GM23338 (cell line): ENCODE measurements at regions not wholly inside any gene's neighbourhood (a gene's known extent, or its start where the extent isn't known, plus 50 kb on each side); places are given as distances from the start of the nearest gene placed in this dataset.

Experiments used
- ATAC-seq: fragments of 200-7000 bp; cut with Tn5 transposase; 3 replicates; pipeline ENCODE4 v1.9.1; 2020
- DNase-seq: peaks from one replicate; pipeline ENCODE4 v3.0.0-alpha.2; 2015; ENCODE audit warnings: low spot score
- H2AFZ ChIP-seq: fragments of 200-600 bp; sonication (generic); 2 replicates; pipeline ENCODE4 v1.8.0; 2016; ENCODE audit warnings: antibody characterized with exemption, mild to moderate bottlenecking, moderate library complexity
- H3F3A ChIP-seq: fragments of 200-600 bp; sonication (generic); replicated peaks from 2 replicates; pipeline ENCODE4 v1.8.0; 2017; ENCODE audit warnings: antibody characterized with exemption, mixed run types, low read depth
- H3K27ac ChIP-seq: fragments of 200-600 bp; sonication (generic); 2 replicates; pipeline ENCODE4 v1.6.1; 2016; ENCODE audit warnings: low read depth
- H3K27me3 ChIP-seq: fragments of 200-600 bp; sonication (generic); 2 replicates; pipeline ENCODE4 v1.8.0; 2016; ENCODE audit warnings: mild to moderate bottlenecking, mixed run types, moderate library complexity; ENCODE audit not compliant: insufficient read depth
- H3K36me3 ChIP-seq: fragments of 200-600 bp; sonication (generic); 2 replicates; pipeline ENCODE4 v1.8.0; 2016; ENCODE audit warnings: mild to moderate bottlenecking; ENCODE audit not compliant: insufficient read depth
- H3K4me1 ChIP-seq: fragments of 200-600 bp; sonication (generic); 2 replicates; pipeline ENCODE4 v1.8.0; 2016; ENCODE audit warnings: mild to moderate bottlenecking, moderate library complexity; ENCODE audit not compliant: insufficient read depth
- H3K4me2 ChIP-seq: fragments of 200-600 bp; sonication (generic); 2 replicates; pipeline ENCODE4 v1.7.1; 2017; ENCODE audit warnings: mixed run types
- H3K4me3 ChIP-seq: fragments of 200-600 bp; sonication (generic); 2 replicates; pipeline ENCODE4 v1.6.1; 2016; ENCODE audit warnings: mixed run types
- H3K79me2 ChIP-seq: fragments of 200-600 bp; sonication (generic); replicated peaks from 2 replicates; pipeline ENCODE4 v1.8.0; 2017; ENCODE audit warnings: mild to moderate bottlenecking; ENCODE audit not compliant: insufficient read depth
- H3K9me2 ChIP-seq: fragments of 200-600 bp; sonication (generic); 2 replicates; pipeline ENCODE4 v1.8.0; 2017; ENCODE audit not compliant: insufficient read depth
- H4K20me1 ChIP-seq: fragments of 200-600 bp; sonication (generic); replicated peaks from 2 replicates; pipeline ENCODE4 v1.8.0; 2017; ENCODE audit warnings: mild to moderate bottlenecking; ENCODE audit not compliant: insufficient read depth
- H3K27ac Mint-ChIP-seq: 2 replicates; pipeline ENCODE4 v1.8.0; 2020; ENCODE audit warnings: inconsistent platforms, mild to moderate bottlenecking, moderate library complexity, mixed read lengths
- H3K27me3 Mint-ChIP-seq: 3 replicates; pipeline ENCODE4 v1.8.0; 2022; ENCODE audit warnings: low read depth, mild to moderate bottlenecking, moderate library complexity, mixed read lengths, inconsistent platforms; ENCODE audit not compliant: insufficient read depth, poor library complexity
- H3K36me3 Mint-ChIP-seq: 3 replicates; pipeline ENCODE4 v1.8.0; 2021; ENCODE audit warnings: low read depth, mild to moderate bottlenecking, inconsistent platforms, moderate library complexity, mixed read lengths
- H3K4me1 Mint-ChIP-seq: 3 replicates; pipeline ENCODE4 v1.8.0; 2020; ENCODE audit warnings: mild to moderate bottlenecking, inconsistent platforms, mixed read lengths
- H3K4me3 Mint-ChIP-seq: 3 replicates; pipeline ENCODE4 v1.8.0; 2021; ENCODE audit warnings: moderate library complexity, mild to moderate bottlenecking, inconsistent platforms, mixed read lengths
- H3K9me3 Mint-ChIP-seq: 3 replicates; pipeline ENCODE4 v1.8.0; 2020; ENCODE audit warnings: moderate library complexity, mild to moderate bottlenecking, inconsistent platforms, mixed read lengths
- CREB1 ChIP-seq: fragments of 250-450 bp; sonication (Bioruptor Pico); IDR thresholded peaks from 2 replicates; pipeline ENCODE4 v1.5.0; 2020; ENCODE audit warnings: low read depth, mild to moderate bottlenecking, moderate library complexity
- ETS1 ChIP-seq: IDR thresholded peaks from 2 replicates; pipeline ENCODE4 v1.6.1; 2016; ENCODE audit warnings: antibody characterized with exemption
- EZH2 ChIP-seq: fragments of 200-600 bp; sonication (generic); IDR thresholded peaks from one replicate; pipeline ENCODE4 v1.8.0; 2017; ENCODE audit warnings: antibody characterized with exemption, mild to moderate bottlenecking, low read depth; ENCODE audit not compliant: unreplicated experiment
- JUNB ChIP-seq: IDR thresholded peaks from one replicate; pipeline ENCODE4 v1.6.1; 2016; ENCODE audit warnings: antibody characterized with exemption; ENCODE audit not compliant: unreplicated experiment
- POLR2AphosphoS5 ChIP-seq: IDR thresholded peaks from 2 replicates; pipeline ENCODE4 v1.6.1; 2016; ENCODE audit warnings: antibody characterized with exemption, low read depth
- STAT1 ChIP-seq: IDR thresholded peaks from one replicate; pipeline ENCODE4 v1.6.1; 2016; ENCODE audit warnings: antibody characterized with exemption; ENCODE audit not compliant: unreplicated experiment
- ZNF331 ChIP-seq: fragments of 250-450 bp; sonication (Bioruptor Pico); IDR thresholded peaks from 2 replicates; pipeline ENCODE4 v1.5.0; 2020; ENCODE audit warnings: low read depth, mild to moderate bottlenecking, moderate library complexity
- ZNF462 ChIP-seq: fragments of 250-450 bp; sonication (Bioruptor Pico); IDR thresholded peaks from 2 replicates; pipeline ENCODE4 v1.5.0; 2020; ENCODE audit warnings: mild to moderate bottlenecking, moderate library complexity

- TF ChIP-seq ZNF462 (CRISPR knock-in tag) (no peak), EZH2 (no peak)
These were observed 53.7 kb upstream of the SLC4A10 start (continued) for GRCh38 chr2:161570424-161571050.

- no peak overlapping the region for H3K4me3 Mint-ChIP-seq
- Histone ChIP-seq H3K79me2 (no peaks in the 10 kb centered on the region), H3K27ac (no peak overlapping the region), H3K36me3 (no peaks in the 10 kb centered on the region), H3K4me3 (no peak overlapping the region), H2AFZ (peak overlapping the region; percentile 83; the same call in 1 of the 2 replicates), H3K27me3 (no peaks in the 10 kb centered on the region), H3K4me1 (no peaks in the 10 kb centered on the region), H3F3A (no peaks in the 10 kb centered on the region), H4K20me1 (no peaks in the 10 kb centered on the region), H3K4me2 (no peak overlapping the region), H3K9me2 (no peaks in the 10 kb centered on the region)
- DNase-seq = no peak
- no peaks in the 10 kb centered on the region for H3K4me1 Mint-ChIP-seq
- peaks cover 5% of the 10 kb centered on the region for H3K27me3 Mint-ChIP-seq
- no peaks in the 10 kb centered on the region for H3K9me3 Mint-ChIP-seq
- H3K27ac Mint-ChIP-seq = no peak overlapping the region
- ATAC-seq = no peak
- H3K36me3 Mint-ChIP-seq = no peaks in the 10 kb centered on the region
- TF ChIP-seq ETS1 = no peak
- no peak for TF ChIP-seq CREB1
- TF ChIP-seq POLR2AphosphoS5 = no peak
- TF ChIP-seq ZNF462 (CRISPR knock-in tag) = no peak
- no peak for TF ChIP-seq EZH2
- TF ChIP-seq JUNB = no peak
- TF ChIP-seq STAT1 = no peak
- no peak for TF ChIP-seq ZNF331 (CRISPR knock-in tag)
These were observed 53.2 kb upstream of the SLC4A10 start for GRCh38 chr2:161571051-161571429.
